A549 (cell line): ENCODE measurements at regions not wholly inside any gene's neighbourhood (a gene's known extent, or its start where the extent isn't known, plus 50 kb on each side); places are given as distances from the start of the nearest gene placed in this dataset.

ENCODE experiments used
- HOXA7 ChIP-seq: fragments of 250-450 bp; sonication (Bioruptor Pico); IDR thresholded peaks from 2 replicates; pipeline ENCODE4 v1.5.0; 2020; ENCODE audit warnings: mild to moderate bottlenecking, moderate library complexity
- TF ChIP-seq, protein P1 (sequence below): fragments of >200 bp; sonication (Bioruptor Twin); formaldehyde crosslinking; IDR thresholded peaks from 3 replicates; pipeline ENCODE4 v1.5.1; 2016
- TF ChIP-seq, protein P2 (sequence below): fragments of 200-600 bp; sonication (generic); IDR thresholded peaks from 2 replicates; pipeline ENCODE4 v1.6.1; 2016; ENCODE audit warnings: antibody characterized with exemption, mild to moderate bottlenecking, moderate library complexity

DNA sequence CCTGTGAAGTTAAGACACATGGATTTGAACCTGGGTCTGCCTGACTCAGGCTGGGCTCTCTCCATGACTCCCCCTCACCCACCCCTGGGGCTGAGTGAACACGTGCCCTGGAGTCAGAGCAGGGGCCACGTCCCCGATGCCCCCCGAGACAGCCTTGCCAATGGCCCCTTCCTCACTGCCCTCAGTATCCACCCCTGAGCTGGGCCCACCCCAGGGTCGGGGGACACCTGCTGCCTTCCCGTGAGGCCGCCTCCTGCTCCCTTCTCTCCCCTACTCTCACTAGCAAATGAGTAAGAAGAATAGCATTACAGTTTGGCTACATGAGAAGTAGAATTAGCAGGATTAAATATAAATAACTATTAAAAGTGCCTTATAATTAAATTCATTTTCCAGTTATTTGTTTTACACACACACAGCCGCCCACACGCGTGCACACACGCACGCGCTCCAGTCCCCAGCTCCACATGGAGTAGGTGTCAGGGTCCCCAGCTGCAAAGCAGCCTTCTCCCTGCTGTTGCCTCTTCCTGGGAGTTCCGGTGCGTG lies 117.4 kb upstream of the LINGO1 start:
- TF ChIP-seq, protein P1, sequence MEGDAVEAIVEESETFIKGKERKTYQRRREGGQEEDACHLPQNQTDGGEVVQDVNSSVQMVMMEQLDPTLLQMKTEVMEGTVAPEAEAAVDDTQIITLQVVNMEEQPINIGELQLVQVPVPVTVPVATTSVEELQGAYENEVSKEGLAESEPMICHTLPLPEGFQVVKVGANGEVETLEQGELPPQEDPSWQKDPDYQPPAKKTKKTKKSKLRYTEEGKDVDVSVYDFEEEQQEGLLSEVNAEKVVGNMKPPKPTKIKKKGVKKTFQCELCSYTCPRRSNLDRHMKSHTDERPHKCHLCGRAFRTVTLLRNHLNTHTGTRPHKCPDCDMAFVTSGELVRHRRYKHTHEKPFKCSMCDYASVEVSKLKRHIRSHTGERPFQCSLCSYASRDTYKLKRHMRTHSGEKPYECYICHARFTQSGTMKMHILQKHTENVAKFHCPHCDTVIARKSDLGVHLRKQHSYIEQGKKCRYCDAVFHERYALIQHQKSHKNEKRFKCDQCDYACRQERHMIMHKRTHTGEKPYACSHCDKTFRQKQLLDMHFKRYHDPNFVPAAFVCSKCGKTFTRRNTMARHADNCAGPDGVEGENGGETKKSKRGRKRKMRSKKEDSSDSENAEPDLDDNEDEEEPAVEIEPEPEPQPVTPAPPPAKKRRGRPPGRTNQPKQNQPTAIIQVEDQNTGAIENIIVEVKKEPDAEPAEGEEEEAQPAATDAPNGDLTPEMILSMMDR: no peak
- TF ChIP-seq, protein P2, sequence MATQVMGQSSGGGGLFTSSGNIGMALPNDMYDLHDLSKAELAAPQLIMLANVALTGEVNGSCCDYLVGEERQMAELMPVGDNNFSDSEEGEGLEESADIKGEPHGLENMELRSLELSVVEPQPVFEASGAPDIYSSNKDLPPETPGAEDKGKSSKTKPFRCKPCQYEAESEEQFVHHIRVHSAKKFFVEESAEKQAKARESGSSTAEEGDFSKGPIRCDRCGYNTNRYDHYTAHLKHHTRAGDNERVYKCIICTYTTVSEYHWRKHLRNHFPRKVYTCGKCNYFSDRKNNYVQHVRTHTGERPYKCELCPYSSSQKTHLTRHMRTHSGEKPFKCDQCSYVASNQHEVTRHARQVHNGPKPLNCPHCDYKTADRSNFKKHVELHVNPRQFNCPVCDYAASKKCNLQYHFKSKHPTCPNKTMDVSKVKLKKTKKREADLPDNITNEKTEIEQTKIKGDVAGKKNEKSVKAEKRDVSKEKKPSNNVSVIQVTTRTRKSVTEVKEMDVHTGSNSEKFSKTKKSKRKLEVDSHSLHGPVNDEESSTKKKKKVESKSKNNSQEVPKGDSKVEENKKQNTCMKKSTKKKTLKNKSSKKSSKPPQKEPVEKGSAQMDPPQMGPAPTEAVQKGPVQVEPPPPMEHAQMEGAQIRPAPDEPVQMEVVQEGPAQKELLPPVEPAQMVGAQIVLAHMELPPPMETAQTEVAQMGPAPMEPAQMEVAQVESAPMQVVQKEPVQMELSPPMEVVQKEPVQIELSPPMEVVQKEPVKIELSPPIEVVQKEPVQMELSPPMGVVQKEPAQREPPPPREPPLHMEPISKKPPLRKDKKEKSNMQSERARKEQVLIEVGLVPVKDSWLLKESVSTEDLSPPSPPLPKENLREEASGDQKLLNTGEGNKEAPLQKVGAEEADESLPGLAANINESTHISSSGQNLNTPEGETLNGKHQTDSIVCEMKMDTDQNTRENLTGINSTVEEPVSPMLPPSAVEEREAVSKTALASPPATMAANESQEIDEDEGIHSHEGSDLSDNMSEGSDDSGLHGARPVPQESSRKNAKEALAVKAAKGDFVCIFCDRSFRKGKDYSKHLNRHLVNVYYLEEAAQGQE: no peak
- TF ChIP-seq HOXA7 (CRISPR knock-in tag): no peak
